GM23338 (cell line): ENCODE measurements at regions not wholly inside any gene's neighbourhood (a gene's known extent, or its start where the extent isn't known, plus 50 kb on each side); places are given as distances from the start of the nearest gene placed in this dataset.

ENCODE experiments used
- CREB1 ChIP-seq: fragments of 250-450 bp; sonication (Bioruptor Pico); IDR thresholded peaks from 2 replicates; pipeline ENCODE4 v1.5.0; 2020; ENCODE audit warnings: low read depth, mild to moderate bottlenecking, moderate library complexity
- CTCF ChIP-seq, 2 experiments: fragments of 200-600 bp in 1 of 2; sonication (generic) in 1 of 2; conservative IDR thresholded peaks; 2 replicates each; pipeline versions ENCODE4 v1.5.1 to v1.6.1; 2016 to 2017; ENCODE audit warnings: antibody characterized with exemption in 2 of 2, low read depth in 2 of 2, mild to moderate bottlenecking in 2 of 2, moderate library complexity in 1 of 2
- POLR2AphosphoS5 ChIP-seq: IDR thresholded peaks from 2 replicates; pipeline ENCODE4 v1.6.1; 2016; ENCODE audit warnings: antibody characterized with exemption, low read depth

DNA sequence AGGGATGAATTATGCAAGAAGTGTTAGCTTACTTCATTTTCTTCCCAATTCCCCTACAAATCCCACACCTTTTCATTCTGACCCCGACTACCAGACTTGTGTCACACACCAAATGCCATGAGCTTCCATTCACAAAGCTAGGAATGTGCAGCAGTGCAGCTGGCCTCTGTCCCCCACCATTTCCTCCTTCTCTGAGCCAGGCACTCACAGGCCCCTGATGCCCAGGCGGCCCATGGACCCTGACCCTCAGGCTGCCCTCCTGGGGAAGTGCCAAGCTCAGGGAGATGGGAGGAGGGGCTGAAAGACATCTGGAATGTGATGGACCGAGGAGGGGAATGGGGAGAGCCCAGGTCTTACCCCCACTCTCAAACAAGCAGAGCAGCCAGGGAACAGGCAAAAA lies 67.0 kb upstream of the BCOR start:
- TF ChIP-seq POLR2AphosphoS5 (no peak), CTCF (conservative IDR thresholded peaks at IDR 0.05; ENCODE audit: low read depth in 2 of 2) (no peak), CREB1 (CRISPR knock-in tag) (no peak)
